GM21390 (cell line): ENCODE measurements at regions not wholly inside any gene's neighbourhood (a gene's known extent, or its start where the extent isn't known, plus 50 kb on each side); places are given as distances from the start of the nearest gene placed in this dataset.

ENCODE experiments used
- ATAC-seq: cut with Tn5 transposase; IDR thresholded peaks from one replicate; pipeline ENCODE4 v1.9.1; 2021; ENCODE audit not compliant: unreplicated experiment

- ATAC-seq: no peak
Measured at GRCh38 chr4:182142176-182143085, 100.8 kb upstream of the TENM3 start.

- no peak for ATAC-seq
Measured at GRCh38 chr4:182143086-182143821, 99.9 kb upstream of the TENM3 start.

GRCh38 chr4:182143822-182144625, 99.2 kb upstream of the TENM3 start:
- ATAC-seq: peak; percentile 23

- ATAC-seq: peak; percentile 52
Measured at GRCh38 chr4:182144626-182145333, 98.4 kb upstream of the TENM3 start.

GRCh38 chr4:182145334-182145905, 97.8 kb upstream of the TENM3 start:
- ATAC-seq: no peak

GRCh38 chr4:182147391-182147790, 95.8 kb upstream of the TENM3 start:
- ATAC-seq: no peak

- ATAC-seq: no peak
Measured at GRCh38 chr4:182150645-182151044, 92.6 kb upstream of the TENM3 start.

GRCh38 chr4:182155806-182156205, 87.4 kb upstream of the TENM3 start:
- ATAC-seq: no peak

- ATAC-seq: no peak
Measured at GRCh38 chr4:182163180-182163579, 80.0 kb upstream of the TENM3 start.

- ATAC-seq: no peak
Measured at GRCh38 chr4:182169572-182169971, 73.6 kb upstream of the TENM3 start.

- ATAC-seq: no peak
Measured at GRCh38 chr4:182169987-182170386, 73.2 kb upstream of the TENM3 start.

- no peak for ATAC-seq
Measured at GRCh38 chr4:182170417-182170935, 72.7 kb upstream of the TENM3 start.

- no peak for ATAC-seq
Measured at GRCh38 chr4:182174979-182175378, 68.2 kb upstream of the TENM3 start.

GRCh38 chr4:182175788-182176519, 67.2 kb upstream of the TENM3 start:
- ATAC-seq: no peak

GRCh38 chr4:182177166-182177565, 66.0 kb upstream of the TENM3 start:
- no peak for ATAC-seq

GRCh38 chr4:182179105-182179504, 64.1 kb upstream of the TENM3 start:
- no peak for ATAC-seq

GRCh38 chr4:182179751-182180150, 63.5 kb upstream of the TENM3 start:
- ATAC-seq: no peak

GRCh38 chr4:182185491-182185890, 57.7 kb upstream of the TENM3 start:
- no peak for ATAC-seq

- ATAC-seq: no peak
Measured at GRCh38 chr4:182187674-182188073, 55.5 kb upstream of the TENM3 start.
